LNCAP (cell line): ENCODE measurements at regions not wholly inside any gene's neighbourhood (a gene's known extent, or its start where the extent isn't known, plus 50 kb on each side); places are given as distances from the start of the nearest gene placed in this dataset.
A peak's percentile ranks its signal among the peaks of the same experiment; 100 is the strongest.

Experiments used
- TF ChIP-seq, protein P1 (sequence below): fragments of 450-650 bp; IDR thresholded peaks from 2 replicates; pipeline ENCODE4 v1.5.1; 2017; ENCODE audit warnings: mild to moderate bottlenecking

DNA sequence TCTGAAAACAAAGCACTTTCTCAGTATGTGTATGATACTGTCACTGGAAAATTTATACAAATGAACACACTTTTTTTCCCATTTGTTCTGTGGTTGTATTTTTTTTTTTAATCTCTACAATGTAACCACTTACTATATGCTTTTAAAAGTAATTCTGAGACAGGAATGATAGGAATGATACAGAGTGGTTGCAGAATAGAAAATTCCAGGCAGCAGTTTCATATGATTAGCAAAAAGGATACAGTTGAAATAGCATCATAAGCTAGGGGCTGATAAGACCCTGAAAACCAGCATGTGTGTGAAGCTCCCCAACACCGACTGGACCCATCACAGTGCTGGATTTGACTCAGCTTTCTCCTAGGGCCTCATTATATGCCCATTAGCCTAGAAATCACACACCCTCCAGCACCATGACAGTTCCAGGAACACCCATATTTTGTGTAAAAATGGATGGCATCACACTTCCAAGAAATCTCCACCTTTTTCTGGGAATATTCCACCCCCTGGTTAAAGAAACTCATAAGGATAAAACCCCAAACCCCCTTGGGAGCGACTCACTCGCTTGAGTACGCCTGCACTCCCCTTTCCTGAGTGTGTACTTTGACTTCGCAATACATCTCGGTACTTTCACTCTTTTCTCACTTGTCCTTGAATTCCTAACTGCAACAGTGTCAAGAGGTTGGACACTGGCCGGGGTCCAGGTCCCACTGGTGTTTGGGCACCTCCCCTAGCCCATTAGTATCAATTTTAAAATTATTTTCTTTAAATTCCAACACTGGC is 77.4 kb upstream of the AGA start:
- TF ChIP-seq, protein P1, sequence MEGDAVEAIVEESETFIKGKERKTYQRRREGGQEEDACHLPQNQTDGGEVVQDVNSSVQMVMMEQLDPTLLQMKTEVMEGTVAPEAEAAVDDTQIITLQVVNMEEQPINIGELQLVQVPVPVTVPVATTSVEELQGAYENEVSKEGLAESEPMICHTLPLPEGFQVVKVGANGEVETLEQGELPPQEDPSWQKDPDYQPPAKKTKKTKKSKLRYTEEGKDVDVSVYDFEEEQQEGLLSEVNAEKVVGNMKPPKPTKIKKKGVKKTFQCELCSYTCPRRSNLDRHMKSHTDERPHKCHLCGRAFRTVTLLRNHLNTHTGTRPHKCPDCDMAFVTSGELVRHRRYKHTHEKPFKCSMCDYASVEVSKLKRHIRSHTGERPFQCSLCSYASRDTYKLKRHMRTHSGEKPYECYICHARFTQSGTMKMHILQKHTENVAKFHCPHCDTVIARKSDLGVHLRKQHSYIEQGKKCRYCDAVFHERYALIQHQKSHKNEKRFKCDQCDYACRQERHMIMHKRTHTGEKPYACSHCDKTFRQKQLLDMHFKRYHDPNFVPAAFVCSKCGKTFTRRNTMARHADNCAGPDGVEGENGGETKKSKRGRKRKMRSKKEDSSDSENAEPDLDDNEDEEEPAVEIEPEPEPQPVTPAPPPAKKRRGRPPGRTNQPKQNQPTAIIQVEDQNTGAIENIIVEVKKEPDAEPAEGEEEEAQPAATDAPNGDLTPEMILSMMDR, result no peak

DNA sequence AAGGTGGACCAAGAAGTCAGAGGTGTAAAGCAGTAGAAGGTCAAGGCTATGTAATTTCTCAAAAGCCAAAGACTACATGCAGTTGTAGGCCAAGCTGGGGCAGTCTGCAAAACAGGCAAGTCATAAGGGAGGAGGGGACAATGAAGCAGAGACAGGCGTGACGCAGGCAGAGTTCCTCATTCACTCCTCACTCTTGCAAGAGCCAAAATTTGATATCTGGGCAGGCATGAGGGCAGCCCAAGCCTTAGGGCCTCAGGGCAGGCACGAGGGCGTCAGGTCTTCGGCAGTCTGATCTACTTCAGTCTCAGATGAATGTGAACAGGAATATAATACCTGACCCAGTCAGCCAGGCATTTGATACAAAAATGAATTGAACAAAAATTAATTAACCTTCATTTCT is 86.4 kb upstream of the AGA start:
- TF ChIP-seq, protein P1, result no peak

DNA sequence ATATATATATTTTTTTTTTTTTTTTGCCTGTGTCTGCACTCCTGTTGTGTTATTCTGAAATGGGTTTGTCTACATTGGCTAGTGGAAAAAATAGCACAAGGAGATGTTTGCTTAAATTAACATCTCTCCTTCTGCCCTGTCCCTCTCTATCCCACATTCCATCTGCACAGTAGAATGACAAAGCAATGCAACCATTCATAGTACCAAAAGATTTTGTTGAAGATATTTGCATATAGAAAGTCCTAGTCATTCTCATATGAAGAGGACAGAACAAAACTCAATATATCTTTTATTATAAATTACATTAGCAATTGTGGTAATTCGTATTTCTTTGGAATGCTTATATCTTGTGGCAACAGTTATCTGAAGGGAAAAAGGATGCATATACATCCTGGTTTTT is 88.3 kb upstream of the AGA start:
- TF ChIP-seq, protein P1, result no peak

DNA sequence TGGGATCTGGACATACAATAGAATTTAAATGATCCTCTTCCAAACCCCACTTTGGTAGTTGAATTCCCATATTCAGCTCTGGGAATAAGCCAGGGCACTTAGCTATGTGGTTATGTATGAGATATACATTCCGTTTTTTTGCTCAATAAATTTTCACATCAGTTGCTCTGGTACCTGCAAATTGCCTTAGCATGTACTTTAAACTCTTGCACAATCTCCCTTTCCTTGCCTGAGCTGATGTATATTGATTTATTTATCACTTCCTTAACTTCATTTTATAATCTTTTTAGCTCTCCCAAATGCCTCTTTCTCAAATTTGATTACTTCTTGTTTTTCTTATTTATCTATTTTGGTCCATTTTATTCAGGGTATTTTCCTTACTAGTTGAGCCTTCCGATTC is 90.1 kb upstream of the AGA start:
- TF ChIP-seq, protein P1, result no peak

DNA sequence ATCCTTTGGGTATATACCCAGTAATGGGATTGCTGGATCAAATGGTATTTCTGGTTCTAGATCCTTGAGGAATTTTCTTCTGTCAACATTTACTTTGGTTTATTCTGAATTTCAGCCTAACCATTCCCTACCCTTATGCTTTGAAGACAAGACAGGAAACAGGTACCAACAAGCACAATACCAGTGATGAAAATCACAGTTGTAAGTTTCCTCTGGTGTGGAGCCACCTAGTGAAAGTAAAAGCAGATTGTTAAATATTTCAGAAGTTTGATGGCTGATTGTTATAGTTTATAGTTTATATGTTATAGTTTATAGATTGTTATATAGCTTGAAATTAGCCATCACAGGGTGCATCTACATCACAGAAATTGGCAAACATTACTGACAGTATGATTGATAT is 104.5 kb upstream of the AGA start:
- TF ChIP-seq, protein P1, result peak; percentile 14; the same call in 1 of the 2 replicates

DNA sequence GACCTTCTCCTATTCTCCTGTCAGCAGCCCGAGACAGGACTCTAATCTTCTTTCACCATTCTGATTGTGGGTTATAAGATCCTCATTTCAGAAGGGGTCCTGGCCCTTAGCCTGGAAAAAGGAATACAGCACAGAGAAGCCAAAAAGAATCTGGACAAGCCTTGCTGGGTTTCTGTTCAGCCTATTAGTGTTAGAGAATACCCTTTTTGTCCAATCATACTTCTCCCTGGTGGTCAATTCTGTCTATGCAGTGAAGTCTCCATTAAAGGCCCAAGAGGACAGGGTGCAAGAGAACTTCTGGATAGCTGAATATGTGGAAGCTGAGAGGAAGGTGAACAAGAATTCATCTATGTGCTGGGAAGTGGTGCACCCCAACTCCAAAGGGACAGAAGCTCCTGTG is 105.7 kb upstream of the AGA start:
- TF ChIP-seq, protein P1, result no peak

DNA sequence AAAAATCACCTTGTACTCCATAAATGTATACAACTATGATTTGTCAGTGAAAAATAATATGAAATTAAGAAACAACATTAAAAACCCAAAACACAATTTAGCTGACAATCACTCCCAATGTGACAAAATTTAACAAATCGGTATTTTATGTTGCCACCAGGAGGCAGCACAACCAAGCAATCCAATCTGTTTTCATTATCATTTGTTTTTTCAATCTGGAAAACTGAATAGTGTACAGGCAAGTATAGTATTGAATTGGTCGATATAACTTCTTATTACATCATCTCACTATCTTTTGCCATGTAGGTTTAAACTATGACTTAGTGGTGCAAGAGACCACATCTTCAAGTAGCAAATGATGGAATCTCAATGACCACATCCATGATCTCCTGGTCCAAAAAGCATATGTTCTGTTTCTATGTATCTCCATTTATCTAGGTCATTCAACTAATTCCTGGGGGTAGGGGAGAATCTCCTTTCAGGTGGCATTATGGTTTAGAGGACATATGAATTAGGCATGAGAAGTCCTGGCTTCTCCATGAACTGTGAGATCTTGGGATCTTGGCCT is 112.9 kb upstream of the AGA start:
- TF ChIP-seq, protein P1, result peak; percentile 65
